Fibroblast of the aortic adventitia (primary cell): ENCODE measurements at regions not wholly inside any gene's neighbourhood (a gene's known extent, or its start where the extent isn't known, plus 50 kb on each side); places are given as distances from the start of the nearest gene placed in this dataset.

Experiments
- DNase-seq: peaks from one replicate; pipeline ENCODE4 v3.0.0-alpha.2; 2010; ENCODE audit warnings: low read depth
- H3K4me3 ChIP-seq: 2 replicates; pipeline ENCODE4 v1.5.1; 2011; ENCODE audit warnings: low read depth, mild to moderate bottlenecking, control low read depth, low read length, moderate library complexity
- CTCF ChIP-seq: IDR thresholded peaks from 2 replicates; pipeline ENCODE4 v1.5.1; 2011; ENCODE audit warnings: mild to moderate bottlenecking, low read length, control low read depth, inconsistent platforms; ENCODE audit not compliant: insufficient read depth

- DNase-seq: no peak
- no peak for TF ChIP-seq CTCF
- H3K4me3 ChIP-seq: no peak overlapping the region
These were observed 204.1 kb downstream of the BCOR start for GRCh38 chrX:39893417-39894338.

GRCh38 chrX:39894683-39895082 lies 203.1 kb downstream of the BCOR start:
- TF ChIP-seq CTCF: no peak
- H3K4me3 ChIP-seq: no peak overlapping the region
- no peak for DNase-seq

DNA sequence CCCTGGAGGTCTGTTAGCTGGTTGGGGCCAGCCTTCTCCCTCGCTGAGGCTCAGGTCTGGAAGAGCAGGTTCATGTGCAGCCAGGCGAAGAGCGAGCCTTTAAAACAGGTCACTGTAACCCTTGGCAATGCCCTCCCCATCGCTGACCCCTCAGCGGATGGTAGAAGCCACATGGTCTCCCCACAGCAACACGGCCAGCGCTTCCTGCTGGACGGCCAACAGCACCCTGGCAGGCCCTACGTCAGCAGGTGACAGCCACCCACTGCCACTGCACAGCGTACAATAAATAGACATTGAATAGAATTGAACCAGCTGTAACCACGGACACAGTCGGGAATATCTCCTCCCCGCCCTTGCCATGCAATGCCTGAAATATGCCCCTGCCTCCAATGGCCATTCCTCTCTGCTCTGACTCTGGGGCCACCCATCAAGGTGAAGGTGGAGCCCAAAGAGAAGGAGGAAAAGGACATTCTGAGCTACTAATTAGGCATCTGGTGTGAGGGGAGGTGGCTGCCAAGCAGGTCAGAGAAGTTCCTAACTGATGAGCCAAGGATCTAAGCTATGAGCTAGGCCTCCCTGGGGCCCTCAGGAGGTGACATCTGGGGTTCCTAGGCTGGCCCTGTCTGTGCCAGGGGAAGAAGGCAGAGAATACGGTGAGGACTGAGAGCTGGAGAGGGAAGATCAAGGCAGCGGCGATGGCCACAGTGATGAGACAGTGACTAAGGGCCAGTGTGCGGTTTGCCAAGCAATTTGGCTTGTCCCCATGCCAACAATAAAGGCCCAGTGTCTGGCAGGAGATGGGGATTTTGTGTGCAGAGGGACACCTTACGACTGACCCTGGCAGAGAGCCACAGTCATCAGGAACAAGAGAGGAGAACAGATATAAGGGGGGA lies 202.3 kb downstream of the BCOR start:
- H3K4me3 ChIP-seq: no peak overlapping the region
- TF ChIP-seq CTCF: no peak
- DNase-seq: no peak

GRCh38 chrX:39896951-39897740 lies 200.6 kb downstream of the BCOR start:
- H3K4me3 ChIP-seq: no peak overlapping the region
- peak; percentile 72 for DNase-seq

DNA sequence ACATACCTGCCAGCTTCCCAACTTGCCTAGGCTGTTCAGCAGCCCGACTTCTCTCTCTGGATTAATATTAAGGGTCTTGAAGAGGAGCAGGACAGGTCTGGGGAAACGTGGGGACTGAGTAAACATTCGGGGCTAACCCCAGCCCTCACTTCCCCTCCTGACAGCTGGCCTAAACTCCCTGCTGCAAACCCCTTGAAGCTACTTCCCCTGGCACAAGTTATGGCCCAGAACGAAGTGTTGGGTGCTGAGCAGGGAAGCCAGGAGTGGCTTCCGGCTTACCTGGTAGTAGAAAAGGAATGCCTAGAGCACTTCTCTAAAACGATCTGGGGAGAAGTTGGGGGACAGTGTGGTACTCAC lies 200.0 kb downstream of the BCOR start:
- TF ChIP-seq CTCF: no peak
- DNase-seq: no peak
- H3K4me3 ChIP-seq: no peak overlapping the region

More at GRCh38 chrX:39896951-39897740, 200.6 kb downstream of the BCOR start:
- TF ChIP-seq CTCF: peak; percentile 13

GRCh38 chrX:39898147-39898546 lies 199.6 kb downstream of the BCOR start:
- no peak for DNase-seq
- no peak overlapping the region for H3K4me3 ChIP-seq

More at GRCh38 chrX:39898147-39898546, 199.6 kb downstream of the BCOR start:
- no peak for TF ChIP-seq CTCF
